Left lung (tissue), 4 donors: ENCODE measurements at regions not wholly inside any gene's neighbourhood (a gene's known extent, or its start where the extent isn't known, plus 50 kb on each side); places are given as distances from the start of the nearest gene placed in this dataset.

Experiments used
- ATAC-seq: fragments of 200-7000 bp; cut with Tn5 transposase; one replicate; pipeline ENCODE4 v1.9.1; 2020; ENCODE audit warnings: moderate library complexity
- DNase-seq, 4 donors: peaks; one replicate each; pipeline ENCODE4 v3.0.0-alpha.2; 2013 to 2020
- H3K27ac ChIP-seq, 2 donors: fragments of 200-600 bp; sonication (generic) in 1 of 2; one replicate each; pipeline versions ENCODE4 v1.5.0 to v1.8.0; 2020 to 2021
- H3K27me3 ChIP-seq, 2 donors: fragments of 200-600 bp; sonication (generic) in 1 of 2; one replicate each; pipeline versions ENCODE4 v1.5.0 to v1.8.0; 2020 to 2021
- H3K36me3 ChIP-seq, 2 donors: fragments of 200-600 bp; sonication (generic) in 1 of 2; one replicate each; pipeline versions ENCODE4 v1.5.0 to v1.8.0; 2020 to 2021
- H3K4me1 ChIP-seq, 2 donors: fragments of 200-600 bp; one replicate each; pipeline ENCODE4 v1.8.0; 2021
- H3K4me3 ChIP-seq, 2 donors: fragments of 200-600 bp; sonication (generic) in 1 of 2; one replicate each; pipeline versions ENCODE4 v1.5.0 to v1.8.0; 2020 to 2021; ENCODE audit warnings: mild to moderate bottlenecking in 1 of 2
- H3K9me3 ChIP-seq, 2 donors: fragments of 200-600 bp; sonication (generic) in 1 of 2; one replicate each; pipeline versions ENCODE4 v1.5.0 to v1.8.0; 2020 to 2021
- CTCF ChIP-seq, 2 donors: fragments of 200-600 bp; sonication (generic) in 1 of 2; IDR thresholded peaks; one replicate each; pipeline versions ENCODE4 v1.5.0 to v1.8.0; 2021; ENCODE audit warnings: antibody characterized with exemption in 2 of 2
- intact Hi-C, 2 donors: fragments of 100-400 bp; cut with DNase I; formaldehyde crosslinking; loops; one replicate each; pipeline versions ENCODE4 v1.11.2 to v1.14.2; 2022
- donor health status: DM: no; HTN: yes; CAD: no.
- donor health status: DM: no; HTN: no; CAD: no.

DNA sequence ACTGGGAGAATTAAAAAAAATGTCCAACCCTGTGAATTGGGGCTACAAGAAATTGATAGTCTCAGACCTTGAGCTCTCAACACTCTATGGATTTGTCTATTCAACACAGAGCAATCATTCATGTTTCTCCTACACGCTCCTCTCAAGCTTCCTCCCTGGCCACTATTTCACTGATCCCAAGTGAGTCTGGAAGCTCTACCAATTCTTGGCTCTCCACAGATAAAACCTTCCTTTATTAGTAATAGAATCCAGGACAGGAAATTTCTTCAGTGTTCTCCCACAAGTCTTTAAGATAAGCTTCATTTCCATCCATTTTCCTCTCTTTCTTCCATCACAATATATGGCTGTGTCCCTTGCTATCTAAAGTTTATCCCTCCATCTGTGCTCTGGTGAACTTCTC lies 215.1 kb upstream of the PAPPA start:
- no peaks in the 10 kb centered on the region for H3K36me3 ChIP-seq
- TF ChIP-seq CTCF (IDR thresholded peaks at IDR 0.05), result no peak
- no peak overlapping the region for H3K27ac ChIP-seq
- no peak for DNase-seq
- H3K4me3 ChIP-seq, result no peak overlapping the region
- intact Hi-C loops, result no loop called here
- H3K9me3 ChIP-seq, result no peaks in the 10 kb centered on the region
- no peaks in the 10 kb centered on the region for H3K27me3 ChIP-seq
- H3K4me1 ChIP-seq, result no peaks in the 10 kb centered on the region
- ATAC-seq, result no peak

- intact Hi-C loops, result no loop called here
- DNase-seq (no peak), ATAC-seq (no peak)
- H3K27ac ChIP-seq, result no peak overlapping the region
- H3K36me3 ChIP-seq, result no peaks in the 10 kb centered on the region
- H3K4me1 ChIP-seq, result peaks cover 0 to 3% of the 10 kb centered on the region in 2 donors
- H3K9me3 ChIP-seq, result no peaks in the 10 kb centered on the region
- H3K4me3 ChIP-seq, result no peak overlapping the region
- no peaks in the 10 kb centered on the region for H3K27me3 ChIP-seq
- no peak for TF ChIP-seq CTCF (IDR thresholded peaks at IDR 0.05)
These were observed 214.4 kb upstream of the PAPPA start for GRCh38 chr9:115939065-115939765.

DNA sequence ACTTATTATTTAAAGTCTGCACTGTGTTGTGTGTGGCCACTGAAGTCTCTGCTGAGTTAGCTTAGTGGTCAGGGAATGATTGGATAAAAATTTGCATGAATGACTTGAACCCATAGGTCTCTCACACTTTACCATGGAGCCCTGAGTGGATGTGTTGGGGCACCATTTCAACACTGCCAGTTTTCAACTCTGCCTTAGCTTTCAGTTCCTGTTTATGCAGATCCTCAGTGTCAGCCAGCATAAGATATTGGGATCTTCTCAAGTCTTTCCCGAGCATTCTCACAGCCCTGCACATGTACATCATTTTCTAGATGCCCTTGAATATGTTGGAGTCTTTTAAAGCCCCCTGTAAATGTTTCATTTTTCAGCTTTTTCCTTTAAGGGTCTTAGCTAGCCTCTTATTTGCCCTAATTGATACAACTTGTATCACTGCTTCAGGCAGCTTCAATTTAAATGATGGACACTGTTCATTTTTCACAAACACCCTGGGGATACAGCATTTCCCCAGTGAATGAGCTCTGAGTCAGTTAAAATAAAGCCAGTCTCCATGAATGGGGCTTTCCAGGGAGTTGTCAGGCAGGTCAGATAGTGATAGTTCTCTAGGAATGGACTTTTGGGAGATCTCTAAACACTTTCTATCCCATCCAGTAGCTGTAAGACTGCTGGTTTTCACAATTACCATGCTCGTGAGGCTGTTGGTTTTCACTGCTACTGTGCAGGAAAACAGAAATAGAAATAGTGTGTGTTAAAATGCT lies 211.9 kb upstream of the PAPPA start:
- ATAC-seq (no peak), DNase-seq (no peak)
- TF ChIP-seq CTCF (IDR thresholded peaks at IDR 0.05), result no peak
- Histone ChIP-seq H3K4me1 (peaks cover 0 to 11% of the 10 kb centered on the region in 2 donors), H3K4me3 (no peak overlapping the region), H3K27me3 (no peaks in the 10 kb centered on the region), H3K9me3 (no peaks in the 10 kb centered on the region), H3K27ac (no peak overlapping the region), H3K36me3 (no peaks in the 10 kb centered on the region)
- intact Hi-C loops, result no loop called here

GRCh38 chr9:115943431-115944165 lies 210.0 kb upstream of the PAPPA start:
- Histone ChIP-seq H3K27ac (peak overlapping the region in 1 of 2 donors; percentile 79), H3K4me3 (no peak overlapping the region), H3K27me3 (no peaks in the 10 kb centered on the region), H3K36me3 (no peaks in the 10 kb centered on the region), H3K9me3 (no peaks in the 10 kb centered on the region), H3K4me1 (peaks cover 0 to 11% of the 10 kb centered on the region in 2 donors)
- intact Hi-C loops, result no loop called here
- TF ChIP-seq CTCF (IDR thresholded peaks at IDR 0.05), result no peak
- no peak for ATAC-seq
- peak in 1 of 4 donors; percentile 33 for DNase-seq
